Esophagus (tissue), 2 donors: ENCODE measurements at regions not wholly inside any gene's neighbourhood (a gene's known extent, or its start where the extent isn't known, plus 50 kb on each side); places are given as distances from the start of the nearest gene placed in this dataset.
"Not testable (repeated sequence)": the region's sequence is repeated elsewhere in the genome, so short reads cannot be mapped to it uniquely, and the experiment has no call there.

ENCODE experiments used
- H3K27ac ChIP-seq, 2 donors: one replicate each; pipeline ENCODE4 v1.5.1; 2013; ENCODE audit warnings: low read depth in 2 of 2, mild to moderate bottlenecking in 2 of 2, inconsistent platforms in 1 of 2, low read length in 1 of 2, moderate library complexity in 1 of 2
- H3K27me3 ChIP-seq, 2 donors: one replicate each; pipeline ENCODE4 v1.6.1; 2013; ENCODE audit warnings: low read length in 2 of 2, control low read depth in 1 of 2, mild to moderate bottlenecking in 1 of 2; ENCODE audit not compliant: insufficient read depth in 2 of 2, control insufficient read depth in 1 of 2
- H3K36me3 ChIP-seq, 2 donors: one replicate each; pipeline ENCODE4 v1.6.1; 2013; ENCODE audit warnings: low read length in 1 of 2; ENCODE audit not compliant: control insufficient read depth in 2 of 2, insufficient read depth in 2 of 2
- H3K4me1 ChIP-seq, 2 donors: one replicate each; pipeline ENCODE4 v1.6.1; 2013; ENCODE audit warnings: low read length in 1 of 2; ENCODE audit not compliant: control insufficient read depth in 2 of 2, insufficient read depth in 2 of 2
- H3K4me3 ChIP-seq, 2 donors: one replicate each; pipeline ENCODE4 v1.5.1; 2013; ENCODE audit warnings: low read length in 2 of 2, mild to moderate bottlenecking in 2 of 2, low read depth in 1 of 2, moderate library complexity in 1 of 2
- H3K9me3 ChIP-seq, 2 donors: one replicate each; pipeline ENCODE4 v1.6.1; 2013; ENCODE audit warnings: mild to moderate bottlenecking in 2 of 2, low read depth in 1 of 2, low read length in 1 of 2, moderate library complexity in 1 of 2; ENCODE audit not compliant: control insufficient read depth in 2 of 2, insufficient read depth in 1 of 2
- WGBS, 2 donors: extraction: QIAGEN DNeasy Blood & Tissue Kit; methylation state at CpG; one replicate each; pipeline ENCODE4 v1.1.7; 2013; 5-methylcytosine and 5-hydroxymethylcytosine counted together
- donor health status: healthy with polysubstance abuse.
- donor health status: Bipolar disorder and iron deficiency.

DNA sequence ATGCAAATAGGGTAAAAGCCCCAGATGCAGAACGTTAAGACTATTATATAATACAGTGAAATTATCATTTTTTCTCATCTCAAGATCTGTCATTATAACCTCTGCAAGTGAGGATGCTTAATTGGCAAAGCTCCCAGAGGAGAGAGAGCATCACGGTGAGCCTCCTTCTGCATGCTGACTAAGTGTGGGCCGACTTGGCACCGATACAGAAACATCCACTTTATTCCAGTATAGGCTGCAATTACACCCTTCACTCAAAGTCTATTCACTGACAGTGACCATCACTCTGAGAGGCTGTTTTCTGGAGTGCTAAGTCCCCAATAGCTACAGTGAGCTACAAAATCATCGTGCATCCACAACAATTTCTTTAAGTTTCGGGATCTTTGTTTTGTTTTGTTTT, 69.6 kb upstream of the NBPF26 start:
- not testable (repeated sequence) for H3K9me3 ChIP-seq, H3K27me3 ChIP-seq, H3K4me1 ChIP-seq, H3K36me3 ChIP-seq, H3K4me3 ChIP-seq, H3K27ac ChIP-seq
- WGBS, 2 donors = 0 to 24% methylated on average over 1 of the region's 6 CpGs

DNA sequence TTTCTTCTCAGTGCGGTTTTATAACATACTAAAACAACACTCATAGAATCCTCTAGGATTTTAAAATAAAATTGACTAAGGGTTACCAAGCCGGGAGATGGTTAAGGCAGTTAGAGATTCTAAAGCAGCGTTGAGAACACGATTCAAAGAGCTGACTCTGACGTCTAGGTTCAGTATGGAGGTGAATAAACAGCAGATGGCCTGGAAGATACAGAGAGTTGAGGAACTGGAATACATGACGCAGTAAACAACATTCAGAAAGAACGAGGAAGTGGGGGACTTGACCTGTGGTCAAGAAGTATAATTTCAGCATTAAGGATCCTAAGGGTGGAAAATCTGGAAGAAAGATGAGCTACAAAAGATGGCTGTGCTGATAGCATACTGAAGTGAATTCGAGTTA, 68.4 kb upstream of the NBPF26 start:
- no CpG with 5 or more reads among the region's 8 CpGs for WGBS, 2 donors
- not testable (repeated sequence) for H3K9me3 ChIP-seq

DNA sequence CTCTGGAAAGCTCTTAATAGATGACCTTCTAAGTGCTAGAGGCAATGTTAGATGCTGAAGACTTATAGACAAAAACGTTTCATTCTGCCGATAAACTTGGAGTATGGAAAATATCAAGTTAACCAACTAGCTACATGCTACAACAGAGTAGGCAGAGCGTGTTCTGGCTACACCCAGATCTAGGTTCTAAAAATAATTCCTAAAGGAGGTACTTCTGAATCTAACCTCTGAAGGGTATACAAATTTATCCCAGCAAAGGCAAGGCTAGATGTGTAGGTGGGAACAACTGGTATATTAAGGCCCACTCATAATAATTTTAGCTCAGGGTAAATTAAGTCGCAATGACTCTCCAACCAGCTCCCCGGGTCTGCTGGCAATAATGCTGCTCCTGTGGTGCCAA, 67.6 kb upstream of the NBPF26 start:
- not testable (repeated sequence) for H3K27me3 ChIP-seq, H3K4me1 ChIP-seq, H3K4me3 ChIP-seq, H3K27ac ChIP-seq, H3K36me3 ChIP-seq, H3K9me3 ChIP-seq
- no CpG with 5 or more reads among the region's 5 CpGs for WGBS, 2 donors

More for the DNA sequence above, 68.4 kb upstream of the NBPF26 start:
- not testable (repeated sequence) for H3K27me3 ChIP-seq, H3K27ac ChIP-seq, H3K36me3 ChIP-seq, H3K4me3 ChIP-seq, H3K4me1 ChIP-seq

DNA sequence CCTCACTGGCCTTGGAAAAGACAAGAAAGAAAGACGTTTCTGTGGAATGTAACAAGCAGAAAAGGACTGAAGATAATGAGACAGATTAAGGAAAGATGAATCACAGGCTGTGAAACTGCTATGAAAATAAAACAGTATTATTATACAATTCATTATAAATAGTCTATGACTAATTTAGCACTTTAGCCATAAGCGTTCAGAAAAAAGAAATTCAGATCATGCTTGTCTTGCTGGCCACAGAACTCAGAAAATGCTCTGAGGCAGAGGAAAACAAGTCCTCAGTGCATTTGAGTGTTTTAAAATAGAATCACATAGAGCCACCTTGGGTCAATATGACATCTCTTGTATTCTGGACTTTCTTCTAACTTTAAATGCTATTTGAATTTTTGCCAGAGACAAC, 65.9 kb upstream of the NBPF26 start:
- H3K27me3 ChIP-seq, H3K4me3 ChIP-seq, H3K4me1 ChIP-seq, H3K36me3 ChIP-seq, H3K9me3 ChIP-seq, H3K27ac ChIP-seq: not testable (repeated sequence)
- WGBS, 2 donors = 14% methylated on average over 1 of the region's 2 CpGs; no CpG with 5 or more reads in 1 of the 2 donors

DNA sequence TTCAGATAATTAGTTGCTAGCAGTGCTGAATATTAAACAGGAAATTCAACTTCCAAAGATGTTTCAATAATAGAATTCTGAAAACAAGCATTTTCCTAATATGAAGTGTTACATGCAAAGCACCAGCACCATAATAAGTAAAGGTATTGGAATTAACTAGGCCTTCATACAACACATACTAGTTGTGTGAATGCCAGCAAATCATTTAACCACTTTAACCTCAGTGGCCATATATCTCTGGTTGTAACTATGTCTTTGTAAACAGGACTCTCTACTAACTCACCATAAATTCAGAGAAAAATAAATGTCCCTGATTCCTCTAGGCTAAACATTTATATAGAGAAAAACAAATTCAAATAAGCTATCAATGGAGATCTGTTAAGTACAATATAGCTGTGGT, 65.1 kb upstream of the NBPF26 start:
- not testable (repeated sequence) for H3K27me3 ChIP-seq, H3K36me3 ChIP-seq, H3K4me3 ChIP-seq, H3K9me3 ChIP-seq, H3K4me1 ChIP-seq, H3K27ac ChIP-seq

DNA sequence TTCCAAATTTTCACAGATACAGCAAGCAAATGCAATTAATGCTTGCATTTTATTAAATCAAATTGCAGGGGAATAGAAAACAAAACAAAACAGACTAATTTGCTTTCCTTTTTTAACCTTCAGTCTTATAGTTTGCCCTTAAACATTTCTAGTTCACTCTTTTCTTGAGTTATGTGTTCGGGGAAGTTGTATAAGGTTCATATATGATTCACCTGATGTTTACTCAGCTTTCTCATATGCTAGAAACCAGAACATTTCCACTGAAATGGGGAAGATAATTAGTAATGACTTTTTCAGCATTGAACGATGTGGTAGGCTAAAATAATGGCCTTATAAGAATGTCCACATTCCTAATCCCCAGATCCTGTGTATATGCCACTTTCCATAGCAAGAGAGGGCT, 64.6 kb upstream of the NBPF26 start:
- not testable (repeated sequence) for H3K27me3 ChIP-seq, H3K27ac ChIP-seq, H3K36me3 ChIP-seq, H3K4me3 ChIP-seq, H3K4me1 ChIP-seq, H3K9me3 ChIP-seq
- no CpG with 5 or more reads among the region's 2 CpGs for WGBS, 2 donors

DNA sequence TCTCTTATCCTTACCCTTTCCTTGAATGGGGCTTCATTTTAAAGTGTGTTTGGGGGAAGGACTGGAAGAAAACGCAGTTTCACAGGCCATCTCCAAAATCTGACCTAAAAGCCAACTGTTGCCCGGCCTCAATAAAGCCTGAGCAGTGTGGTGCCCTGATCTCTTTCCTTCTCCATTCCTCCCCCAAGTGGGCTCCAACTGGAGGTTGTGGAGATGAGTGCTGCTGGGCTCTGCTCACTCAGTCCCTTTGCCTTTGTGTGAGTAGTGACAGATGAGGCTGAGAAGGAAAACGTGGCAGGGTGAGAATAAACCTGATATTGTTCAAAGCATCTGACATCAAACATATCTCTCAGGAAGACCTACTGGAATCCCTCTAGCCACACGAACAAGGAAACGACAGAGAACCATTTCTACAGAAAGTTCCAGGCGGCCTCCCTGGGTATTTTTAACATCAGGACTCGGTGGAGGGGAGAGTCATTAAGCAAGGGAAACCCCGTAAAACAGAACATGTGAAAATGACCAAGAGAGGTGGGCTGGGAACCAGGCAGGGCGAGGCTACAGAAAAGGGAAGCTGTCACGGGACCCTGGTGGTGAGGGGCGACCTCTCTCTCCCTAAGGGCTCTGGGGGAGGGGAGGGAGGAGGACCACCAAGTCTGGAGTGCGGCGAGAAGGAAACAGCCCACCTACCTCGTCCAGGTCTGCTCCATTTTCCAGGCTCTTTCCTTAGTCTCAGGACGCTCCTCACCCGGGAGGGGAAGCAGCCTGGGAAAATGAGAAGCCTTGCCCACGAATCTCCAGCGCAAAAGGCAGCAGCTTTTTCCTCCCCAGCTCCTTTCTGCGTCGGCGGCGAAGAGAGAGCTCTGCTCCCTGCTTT, 59.1 kb upstream of the NBPF26 start:
- WGBS, 2 donors = 23 to 91% methylated on average over 2 to 7 of the region's 22 CpGs
- H3K4me1 ChIP-seq, H3K4me3 ChIP-seq, H3K27ac ChIP-seq, H3K27me3 ChIP-seq, H3K36me3 ChIP-seq, H3K9me3 ChIP-seq: not testable (repeated sequence)

DNA sequence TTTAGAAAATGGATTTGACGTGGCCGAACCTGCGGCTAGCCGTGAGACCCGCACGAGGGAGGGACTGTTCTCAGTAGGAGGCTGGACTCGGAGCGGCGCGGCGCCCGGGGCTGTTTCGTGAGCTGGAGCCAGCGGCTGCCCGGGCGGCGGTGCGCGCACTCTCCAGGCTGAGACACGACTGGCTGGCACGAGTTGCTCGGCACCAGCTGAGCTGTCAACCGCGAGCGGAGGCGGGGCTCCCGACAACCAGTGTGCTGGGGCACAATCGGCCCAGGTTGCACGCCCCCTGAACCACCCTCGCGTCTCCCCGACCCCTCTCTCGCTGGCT, 58.5 kb upstream of the NBPF26 start:
- H3K9me3 ChIP-seq, H3K27ac ChIP-seq, H3K36me3 ChIP-seq, H3K4me1 ChIP-seq, H3K27me3 ChIP-seq, H3K4me3 ChIP-seq: not testable (repeated sequence)
- 0 to 1% methylated on average over 13 to 15 of the region's 33 CpGs for WGBS, 2 donors

DNA sequence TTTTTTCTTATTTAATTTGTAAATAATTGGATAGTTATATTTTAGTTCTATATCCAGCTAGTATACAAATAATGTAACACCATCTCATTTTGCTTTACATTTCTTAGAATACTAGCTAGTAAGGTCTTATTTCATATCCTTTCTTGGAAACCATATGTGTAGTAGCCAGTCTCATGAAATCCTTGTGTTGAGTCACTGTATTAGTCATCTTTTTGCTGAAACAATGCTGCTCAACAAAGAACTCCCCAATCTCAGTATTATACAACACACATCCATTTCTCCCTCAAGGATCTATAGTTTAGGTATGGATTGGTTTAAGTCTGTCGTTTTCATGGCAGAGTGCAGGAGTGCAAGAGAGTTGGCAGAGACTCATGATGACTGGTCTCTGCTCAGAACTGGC, 55.6 kb upstream of the NBPF26 start:
- not testable (repeated sequence) for H3K9me3 ChIP-seq, H3K27ac ChIP-seq
- no CpG with 5 or more reads among the region's 1 CpG for WGBS, 2 donors

More for the DNA sequence above, 55.6 kb upstream of the NBPF26 start:
- not testable (repeated sequence) for H3K36me3 ChIP-seq, H3K4me3 ChIP-seq, H3K27me3 ChIP-seq, H3K4me1 ChIP-seq
